ENCODE measurements at regions not wholly inside any gene's neighbourhood (a gene's known extent, or its start where the extent isn't known, plus 50 kb on each side); places are given as distances from the start of the nearest gene placed in this dataset.

GRCh38 chr3:104032283-104032682, 1334.4 kb upstream of the ALCAM start:
- TF ChIP-seq CTCF (IDR thresholded peaks at IDR 0.05) (no peak), POLR2A (IDR thresholded peaks at IDR 0.05) (no peak)
